SU-DHL-6 (cell line): ENCODE measurements at regions not wholly inside any gene's neighbourhood (a gene's known extent, or its start where the extent isn't known, plus 50 kb on each side); places are given as distances from the start of the nearest gene placed in this dataset.

ENCODE experiments used
- CTCF ChIP-seq: fragments of 200-600 bp; sonication (generic); IDR thresholded peaks from one replicate; pipeline ENCODE4 v1.5.1; 2017; ENCODE audit warnings: antibody characterized with exemption, mild to moderate bottlenecking, low read length, moderate library complexity; ENCODE audit not compliant: insufficient read depth, poor library complexity, severe bottlenecking
- EZH2phosphoT487 ChIP-seq: fragments of 200-600 bp; sonication (generic), shearing (Covaris generic); conservative IDR thresholded peaks from 2 replicates; pipeline ENCODE4 v1.6.1; 2018; ENCODE audit warnings: mild to moderate bottlenecking, antibody characterized with exemption, low read length, moderate library complexity, mixed read lengths

- TF ChIP-seq CTCF: no peak
- TF ChIP-seq EZH2phosphoT487: no peak
Measured at GRCh38 chr11:128036006-128036405, 551.4 kb downstream of the ETS1 start.
